CD4-positive, alpha-beta T cell treated with Interleukin-17A for 1 hour (primary cell): ENCODE measurements at regions not wholly inside any gene's neighbourhood (a gene's known extent, or its start where the extent isn't known, plus 50 kb on each side); places are given as distances from the start of the nearest gene placed in this dataset.
"Not testable (repeated sequence)": the region's sequence is repeated elsewhere in the genome, so short reads cannot be mapped to it uniquely, and the experiment has no call there.

Source experiments
- DNase-seq: peaks from one replicate; pipeline ENCODE4 v3.0.0-alpha.2; 2020

- no peak for DNase-seq
Observed at GRCh38 chr3:74413547-74414241, 200.8 kb downstream of the CNTN3 start.

GRCh38 chr3:74410276-74410941 lies 204.1 kb downstream of the CNTN3 start:
- no peak for DNase-seq

GRCh38 chr3:74409066-74409465 lies 205.4 kb downstream of the CNTN3 start:
- no peak for DNase-seq

GRCh38 chr3:74403307-74403706 lies 211.2 kb downstream of the CNTN3 start:
- no peak for DNase-seq

GRCh38 chr3:74402821-74403220 lies 211.6 kb downstream of the CNTN3 start:
- no peak for DNase-seq

DNA sequence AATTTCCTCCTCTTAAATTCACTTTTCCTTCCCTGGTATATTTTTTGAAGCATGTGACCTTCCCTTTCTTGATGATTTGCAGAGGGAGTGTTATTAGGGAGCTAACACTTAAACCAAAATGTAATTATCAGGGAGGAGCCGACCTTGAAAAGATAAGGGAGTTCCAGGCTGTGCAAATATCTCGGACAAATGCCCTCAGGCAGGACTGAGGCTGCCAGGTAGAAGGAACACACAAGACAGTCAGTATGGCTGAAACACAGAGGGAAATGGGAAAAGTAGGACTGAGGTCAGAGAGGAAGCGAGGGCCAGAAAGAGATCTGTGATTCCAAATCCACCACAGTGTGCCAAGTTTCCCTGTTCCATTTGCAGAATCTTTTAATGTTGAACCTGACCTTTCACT lies 221.0 kb downstream of the CNTN3 start:
- DNase-seq: no peak

DNA sequence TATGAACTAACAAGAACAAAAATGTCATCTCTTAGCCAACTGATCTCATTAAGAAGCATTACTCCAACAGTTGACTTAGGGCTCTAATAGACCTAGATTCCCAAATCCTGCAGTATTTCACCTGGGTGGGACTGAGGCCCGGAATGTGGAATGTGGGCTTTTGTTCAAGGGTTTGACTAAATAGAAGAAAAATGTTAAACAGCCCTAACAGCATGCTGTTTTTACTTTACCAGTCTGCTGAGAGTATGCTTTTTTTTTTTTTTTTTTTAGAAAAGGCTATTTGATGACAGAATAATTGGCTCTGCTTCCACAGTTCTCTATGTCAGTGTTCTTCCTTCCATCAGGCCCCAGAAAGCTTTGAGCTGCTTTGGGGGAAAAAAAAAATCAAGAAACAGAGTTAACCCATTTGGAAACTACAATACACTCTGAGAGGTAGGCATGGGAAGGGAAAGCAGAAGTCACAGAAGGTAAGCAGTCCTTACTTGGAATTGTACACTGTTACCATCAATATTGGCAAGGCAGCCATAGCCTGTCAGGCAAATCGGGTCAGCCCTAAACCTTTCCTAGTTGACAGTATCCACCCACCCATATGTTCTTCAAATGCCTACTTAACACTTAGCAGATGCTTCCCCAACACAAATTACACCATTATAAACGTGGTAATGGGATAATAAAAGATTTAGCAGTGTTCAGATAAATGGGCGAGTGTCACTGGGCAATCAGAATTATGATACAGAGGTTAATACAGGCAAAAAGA lies 224.2 kb downstream of the CNTN3 start:
- no peak for DNase-seq

DNA sequence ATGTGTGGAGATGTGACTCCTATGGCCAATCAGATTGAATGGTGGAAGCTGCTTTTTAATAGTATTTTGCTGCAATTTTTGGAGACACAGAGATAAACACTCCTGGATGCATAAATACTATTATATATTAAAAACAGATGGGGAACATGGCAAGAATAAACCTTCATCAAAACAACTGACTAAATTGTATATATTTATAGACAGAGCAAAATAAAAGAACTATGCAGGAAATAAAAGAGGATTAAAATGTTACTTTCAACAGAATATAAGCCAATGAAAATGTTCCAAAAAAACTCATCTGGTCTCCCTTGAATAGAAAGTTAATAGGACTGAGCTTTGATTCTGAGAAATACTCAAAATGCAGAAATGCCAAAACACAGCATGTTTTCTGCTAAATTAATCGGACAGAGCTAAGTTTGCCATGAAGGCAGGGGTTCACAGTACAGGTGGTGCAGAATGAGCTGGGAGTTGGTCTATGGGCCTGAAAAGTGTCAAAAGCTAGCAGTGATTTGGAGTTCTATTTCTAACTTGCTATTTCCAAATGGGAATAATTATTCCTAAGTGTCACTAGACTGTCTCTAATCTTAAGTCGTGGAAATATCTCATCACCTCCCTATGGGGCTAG lies 227.2 kb downstream of the CNTN3 start:
- no peak for DNase-seq

GRCh38 chr3:74384159-74384558 lies 230.3 kb downstream of the CNTN3 start:
- DNase-seq: no peak

DNA sequence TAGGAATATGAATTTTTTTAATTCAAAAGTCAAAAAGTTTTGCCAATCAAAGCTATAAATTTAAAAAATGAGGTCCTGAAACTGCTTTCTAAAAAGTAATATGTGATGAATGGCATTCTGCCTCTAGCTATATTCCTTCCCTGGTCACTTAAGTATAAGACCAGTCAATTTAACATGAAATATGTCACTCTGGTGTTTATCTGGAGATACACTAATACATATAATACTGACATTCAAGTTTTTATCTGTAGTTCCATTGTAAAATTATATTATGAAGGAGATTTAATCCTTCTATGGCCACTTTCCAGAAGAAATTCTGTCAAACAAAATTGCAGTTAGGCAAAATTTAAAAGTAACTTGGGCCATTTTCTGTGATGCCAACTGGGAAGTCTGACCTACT lies 236.8 kb downstream of the CNTN3 start:
- no peak for DNase-seq

GRCh38 chr3:74376323-74376722 lies 238.1 kb downstream of the CNTN3 start:
- not testable (repeated sequence) for DNase-seq

GRCh38 chr3:74375653-74376052 lies 238.8 kb downstream of the CNTN3 start:
- DNase-seq: no peak

GRCh38 chr3:74372743-74373142 lies 241.7 kb downstream of the CNTN3 start:
- DNase-seq: no peak

DNA sequence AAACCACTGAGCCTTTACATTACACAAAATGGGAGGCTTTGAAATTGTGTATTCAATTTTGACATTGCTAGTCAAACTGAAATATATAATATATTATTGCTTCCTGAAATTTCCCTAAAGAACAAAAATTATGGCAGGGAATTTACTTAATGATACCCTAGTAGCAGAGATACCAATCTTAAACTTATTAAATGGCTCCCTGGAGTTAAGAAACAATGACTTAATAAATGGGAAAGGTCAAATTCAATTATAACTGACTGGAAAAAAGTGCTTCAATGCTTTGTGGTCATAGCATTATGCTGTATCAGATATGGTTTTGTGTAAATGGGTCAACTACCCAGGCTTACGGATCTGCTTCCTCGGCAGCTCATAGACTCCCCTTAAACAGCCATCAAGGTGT lies 244.1 kb downstream of the CNTN3 start:
- no peak for DNase-seq

DNA sequence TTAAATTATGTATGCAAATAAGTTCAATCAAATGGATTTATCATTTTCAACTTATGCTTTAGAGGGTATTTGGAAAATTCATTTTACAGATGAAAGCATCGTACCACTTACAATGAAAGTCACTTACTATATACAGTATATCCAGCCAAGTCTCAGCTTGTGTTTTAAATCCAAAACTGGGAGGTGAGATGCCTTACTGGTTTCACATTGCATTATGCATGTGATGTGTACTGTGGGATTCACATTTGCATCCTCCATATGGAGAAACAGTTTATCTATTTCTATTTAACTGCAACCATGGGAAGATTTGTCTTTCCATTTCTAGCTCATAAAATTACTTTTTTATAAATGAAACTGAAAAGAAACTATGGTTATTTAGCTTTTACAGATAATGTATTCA lies 248.1 kb downstream of the CNTN3 start:
- DNase-seq: no peak

DNA sequence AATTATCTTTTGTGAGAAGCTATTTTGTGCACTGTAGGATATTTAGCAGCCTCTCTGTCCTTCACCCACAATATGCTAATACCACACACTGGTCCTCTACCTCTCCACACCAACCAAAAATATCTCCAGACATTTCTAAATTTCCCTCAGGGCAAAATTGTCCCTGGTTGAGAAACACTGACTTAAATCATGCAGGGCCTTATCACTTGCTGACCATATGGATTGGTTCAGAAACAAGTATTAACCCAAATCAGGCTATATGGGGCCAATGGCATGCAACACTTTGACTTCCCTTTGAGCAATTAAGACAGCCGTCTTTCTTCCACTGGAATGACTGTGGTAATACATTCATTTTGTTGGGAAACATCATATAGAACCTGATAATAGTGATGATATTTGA lies 251.1 kb downstream of the CNTN3 start:
- no peak for DNase-seq

DNA sequence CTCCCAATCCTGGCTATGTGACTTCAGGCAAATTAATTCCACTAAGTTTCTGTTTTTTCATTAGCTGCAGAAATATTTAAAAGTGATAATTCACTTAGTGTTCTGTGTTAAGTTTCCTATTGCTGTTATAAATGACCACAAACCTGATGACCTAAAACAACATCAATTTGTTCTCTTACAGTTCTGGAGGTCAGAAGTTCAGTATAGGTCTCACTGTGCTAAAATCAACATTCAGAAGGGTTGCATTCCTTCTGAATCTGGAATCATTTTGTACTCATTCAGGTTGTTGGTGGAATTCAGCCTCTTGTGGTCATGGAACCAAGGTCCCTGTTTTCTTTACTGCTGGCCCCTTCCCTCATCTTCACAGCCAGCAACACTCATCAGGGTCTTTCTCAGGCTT lies 254.1 kb downstream of the CNTN3 start:
- DNase-seq: no peak

- DNase-seq: no peak
Observed at GRCh38 chr3:74357881-74358280, 256.6 kb downstream of the CNTN3 start.

DNA sequence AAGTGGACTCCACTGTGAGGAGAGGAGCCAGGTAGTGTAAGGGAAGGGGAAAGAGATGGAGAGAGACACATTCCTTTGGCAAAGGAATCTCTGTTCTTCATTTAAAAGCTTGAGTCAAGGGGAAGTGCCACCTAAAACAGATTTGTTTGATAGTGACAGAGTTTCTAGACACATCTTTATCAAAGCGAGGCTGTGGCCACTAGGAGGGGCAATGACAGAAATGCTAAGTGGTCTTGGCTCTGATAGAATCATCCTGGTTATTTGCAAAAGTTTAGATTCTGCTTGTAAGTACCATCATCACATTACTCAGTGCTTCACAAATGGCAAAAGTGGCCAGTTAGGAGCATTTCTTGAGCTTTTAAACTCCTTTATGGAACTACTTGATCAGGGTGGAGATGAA lies 261.4 kb downstream of the CNTN3 start:
- DNase-seq: no peak

GRCh38 chr3:74352166-74352565 lies 262.3 kb downstream of the CNTN3 start:
- no peak for DNase-seq

GRCh38 chr3:74351213-74351612 lies 263.2 kb downstream of the CNTN3 start:
- DNase-seq: no peak

GRCh38 chr3:74349015-74349414 lies 265.4 kb downstream of the CNTN3 start:
- DNase-seq: no peak

GRCh38 chr3:74347563-74348268 lies 266.7 kb downstream of the CNTN3 start:
- no peak for DNase-seq
